Fibroblast of skin of right quadriceps (primary cell): ENCODE measurements at regions not wholly inside any gene's neighbourhood (a gene's known extent, or its start where the extent isn't known, plus 50 kb on each side); places are given as distances from the start of the nearest gene placed in this dataset.

Experiments used
- DNase-seq: peaks from one replicate; pipeline ENCODE4 v3.0.0-alpha.2; 2013

DNA sequence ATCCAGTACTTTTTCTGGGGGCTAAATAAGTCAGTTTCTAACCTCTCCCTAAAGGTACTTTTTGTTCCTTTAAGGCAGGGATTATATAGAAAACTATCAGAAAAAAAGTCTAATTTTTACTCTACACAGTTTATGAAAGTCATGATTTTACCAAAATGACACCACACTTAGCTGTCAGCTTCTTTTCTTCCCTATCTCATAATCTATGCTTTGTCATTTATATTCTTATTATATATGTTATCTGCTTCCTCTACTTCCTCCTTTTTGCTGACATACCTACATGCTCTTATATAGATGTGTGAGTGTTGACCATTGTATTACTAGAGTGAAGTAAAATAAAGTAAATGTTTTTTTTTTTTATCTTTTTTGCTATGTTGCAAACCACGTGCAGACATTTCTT lies 203.9 kb upstream of the CHRM2 start:
- DNase-seq = no peak

DNA sequence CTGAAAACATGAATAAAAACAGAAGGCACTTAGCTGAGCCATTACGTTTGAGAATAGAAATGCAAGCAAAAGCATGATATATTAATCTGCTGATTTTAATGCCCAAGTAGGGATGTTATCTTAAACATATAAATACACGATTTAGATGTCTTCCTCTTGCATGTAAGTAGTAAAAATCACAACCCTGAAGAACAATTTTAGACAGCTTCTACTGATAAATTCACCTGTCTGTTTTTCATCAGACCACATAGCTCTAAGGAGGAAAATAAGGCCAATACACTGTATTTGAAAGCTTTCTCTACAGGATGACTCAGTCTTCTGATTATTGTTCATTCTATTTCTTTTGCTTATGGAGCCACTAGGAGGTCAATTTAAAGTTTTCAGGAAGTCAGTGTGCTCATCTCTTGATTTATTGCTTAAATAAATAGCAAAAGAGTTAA lies 210.9 kb upstream of the CHRM2 start:
- no peak for DNase-seq

DNA sequence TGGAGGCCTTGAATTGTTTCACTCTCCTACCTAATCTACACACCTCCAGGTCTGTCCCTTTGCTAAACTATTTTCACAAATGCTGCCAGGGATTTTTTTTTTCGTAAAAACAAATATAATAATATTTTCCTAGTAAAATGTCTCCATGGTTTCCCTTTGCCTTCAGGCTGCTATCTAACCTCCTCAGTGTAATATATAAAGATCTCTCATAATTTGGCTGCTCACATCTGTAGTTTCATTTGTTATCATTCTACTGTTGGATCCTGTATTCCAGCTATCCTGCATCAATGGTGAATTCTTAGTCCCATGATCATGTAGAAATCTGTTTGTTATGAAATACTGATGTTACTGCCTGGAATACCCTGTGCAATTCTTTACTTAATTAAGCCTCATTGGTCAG lies 211.9 kb upstream of the CHRM2 start:
- DNase-seq = no peak

DNA sequence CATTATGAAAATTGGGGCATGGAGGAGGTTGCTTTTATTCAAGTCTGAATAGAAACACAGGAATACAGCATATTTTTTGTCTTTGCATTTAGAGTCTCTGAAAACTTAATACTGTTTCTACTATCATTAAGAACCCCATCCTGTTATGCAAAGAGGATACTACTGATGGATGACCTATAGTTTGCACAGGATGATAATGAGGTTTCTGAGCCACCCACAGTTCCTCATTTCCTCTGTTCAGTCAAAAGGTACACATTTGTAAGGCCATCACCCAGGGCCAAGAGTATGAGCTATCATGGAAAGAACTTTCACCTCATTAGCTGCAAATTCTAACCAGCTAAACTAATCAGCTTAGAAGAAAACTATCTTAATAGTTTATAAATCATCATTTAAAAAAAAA lies 213.0 kb upstream of the CHRM2 start:
- no peak for DNase-seq

DNA sequence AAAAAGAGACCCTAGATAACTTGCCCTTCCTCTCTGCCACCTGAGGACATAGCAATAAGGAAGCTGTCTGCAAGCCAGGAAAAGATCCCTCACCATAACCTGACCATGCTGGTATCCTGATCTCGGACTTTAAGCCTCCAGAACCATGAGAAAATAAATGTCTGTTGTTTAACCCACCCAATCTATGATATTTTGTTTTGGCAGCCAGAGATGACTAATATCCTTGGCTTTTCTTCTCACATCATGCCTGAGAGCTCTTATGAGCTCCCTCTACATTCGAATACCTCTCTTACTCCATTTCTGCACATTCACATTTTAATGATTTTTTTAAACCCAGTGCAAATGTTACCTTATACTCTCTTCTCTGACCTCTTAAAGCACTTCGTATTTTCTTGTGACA lies 214.0 kb upstream of the CHRM2 start:
- no peak for DNase-seq

DNA sequence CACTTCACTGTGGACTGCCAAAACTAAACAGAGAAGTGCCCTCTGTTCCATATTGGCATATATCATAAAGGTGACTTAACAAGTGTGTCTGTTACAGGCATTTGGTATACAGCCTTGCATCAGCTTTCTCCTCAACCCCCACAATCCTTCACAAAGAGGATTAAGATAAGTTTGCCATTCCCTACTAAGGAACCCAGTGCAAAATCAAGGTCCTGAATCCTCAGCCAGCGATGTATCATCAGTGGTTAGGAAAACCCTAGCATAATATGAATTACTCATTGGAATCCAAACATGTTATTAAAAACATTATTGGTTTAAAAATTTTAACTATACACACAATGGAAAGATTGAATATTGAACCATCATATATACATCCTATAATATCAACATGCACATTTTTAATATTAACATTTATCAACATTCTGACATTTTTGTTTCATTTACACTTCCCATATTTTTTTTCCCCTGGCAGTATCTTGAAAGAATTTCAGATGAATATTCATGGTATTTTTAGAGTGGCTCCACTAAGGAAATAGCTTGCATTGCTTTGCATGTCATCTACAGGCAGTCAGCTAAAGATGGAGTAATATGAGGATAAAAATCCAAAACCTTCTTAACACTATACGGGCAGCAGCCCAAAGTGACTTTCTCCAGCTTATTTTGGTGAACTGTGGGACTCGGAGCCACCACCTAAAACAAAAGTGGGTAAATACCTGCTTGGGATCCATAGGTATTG lies 215.6 kb upstream of the CHRM2 start:
- DNase-seq = no peak

DNA sequence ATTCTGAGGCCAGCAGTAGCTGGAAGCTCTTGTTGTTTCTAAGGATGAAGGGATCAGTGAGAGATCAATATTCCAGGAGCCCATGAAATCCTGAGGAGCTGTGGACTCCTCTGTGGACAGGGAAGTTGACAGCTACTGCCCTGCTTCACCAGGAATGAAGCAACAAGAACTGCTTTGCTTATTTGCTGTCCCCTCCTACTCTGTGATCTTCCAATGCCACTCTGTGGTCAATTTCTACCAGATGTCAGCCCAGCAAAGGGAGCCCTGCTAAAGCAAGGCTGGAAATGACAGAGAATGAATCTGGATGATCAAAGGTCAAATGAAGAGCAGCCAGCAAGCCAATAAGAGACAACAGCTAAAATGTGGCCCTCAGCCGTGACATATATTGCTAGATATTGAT lies 227.5 kb upstream of the CHRM2 start:
- DNase-seq = no peak

DNA sequence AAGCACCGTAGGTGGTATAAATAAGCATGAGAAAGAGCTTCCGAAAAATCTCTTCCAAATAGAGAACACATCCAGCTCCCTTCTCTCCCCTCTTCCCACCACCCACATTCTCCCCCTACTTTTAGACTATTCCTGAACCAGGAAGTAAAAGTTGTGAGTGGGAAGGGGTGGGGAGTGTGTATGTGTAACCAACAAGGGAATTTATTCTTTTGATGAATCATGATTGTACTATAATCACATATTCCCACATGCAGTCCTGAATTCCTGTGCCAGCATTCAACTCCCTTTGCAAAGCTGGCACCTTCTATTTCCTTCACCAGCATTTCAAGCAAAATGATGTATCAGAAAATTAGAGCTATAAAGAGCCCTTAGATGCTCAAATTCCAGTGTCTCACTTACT lies 230.6 kb upstream of the CHRM2 start:
- no peak for DNase-seq

DNA sequence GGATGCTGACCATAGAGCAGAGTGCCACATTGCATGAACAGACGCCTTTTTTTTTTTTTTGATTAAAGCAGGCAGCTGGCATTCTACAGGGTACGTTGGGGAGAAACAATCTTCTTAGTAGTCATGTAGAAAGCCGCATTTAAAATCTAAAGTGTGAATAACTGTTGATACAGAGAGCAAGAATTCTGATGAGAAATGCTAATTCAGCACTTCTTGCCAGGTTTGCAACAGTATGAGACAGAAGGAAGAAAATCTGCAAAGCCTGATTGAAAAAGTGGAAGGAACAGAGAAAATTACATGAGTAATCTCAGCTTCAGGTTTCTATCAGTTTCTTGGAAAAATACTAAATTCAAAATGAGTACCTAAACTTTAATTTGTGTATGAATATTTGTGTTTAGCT lies 232.7 kb upstream of the CHRM2 start:
- no peak for DNase-seq

DNA sequence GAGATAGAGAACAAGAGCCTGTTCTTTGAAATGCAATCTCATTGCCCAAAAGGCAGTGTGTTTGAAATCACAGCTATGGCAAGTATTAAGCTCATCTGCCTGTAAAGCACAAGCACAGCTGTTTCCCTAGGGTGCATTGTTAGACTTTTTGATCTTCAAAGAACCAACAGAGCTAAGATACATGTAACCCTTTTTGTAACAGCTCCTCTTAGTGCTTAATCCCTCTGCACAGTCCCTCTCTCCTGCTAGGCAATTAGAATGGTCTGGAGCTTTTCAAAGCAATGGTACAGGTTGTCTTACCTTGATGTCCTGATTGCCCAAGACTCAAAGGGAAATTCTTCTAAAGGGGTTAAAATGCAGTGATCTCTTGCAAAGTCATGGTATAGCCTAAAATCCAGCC lies 249.6 kb upstream of the CHRM2 start:
- DNase-seq = no peak

DNA sequence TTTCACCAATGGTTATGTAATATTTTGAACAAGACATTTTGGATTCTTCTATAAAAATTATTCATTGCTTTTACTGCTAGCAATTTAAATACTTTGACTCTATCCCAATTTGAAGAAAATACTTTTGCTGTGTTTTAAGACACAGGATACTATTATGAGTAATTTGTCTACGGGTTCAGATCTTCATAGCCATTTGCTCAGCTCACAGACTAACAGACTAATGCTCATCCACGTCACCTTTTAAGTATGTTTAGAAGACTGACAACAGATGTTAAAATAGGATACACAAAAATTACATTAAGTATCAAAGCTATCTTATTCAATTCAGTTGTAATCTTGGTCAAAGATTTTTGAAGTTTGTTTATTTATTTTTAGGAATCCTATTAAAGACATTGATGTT lies 251.3 kb upstream of the CHRM2 start:
- no peak for DNase-seq

DNA sequence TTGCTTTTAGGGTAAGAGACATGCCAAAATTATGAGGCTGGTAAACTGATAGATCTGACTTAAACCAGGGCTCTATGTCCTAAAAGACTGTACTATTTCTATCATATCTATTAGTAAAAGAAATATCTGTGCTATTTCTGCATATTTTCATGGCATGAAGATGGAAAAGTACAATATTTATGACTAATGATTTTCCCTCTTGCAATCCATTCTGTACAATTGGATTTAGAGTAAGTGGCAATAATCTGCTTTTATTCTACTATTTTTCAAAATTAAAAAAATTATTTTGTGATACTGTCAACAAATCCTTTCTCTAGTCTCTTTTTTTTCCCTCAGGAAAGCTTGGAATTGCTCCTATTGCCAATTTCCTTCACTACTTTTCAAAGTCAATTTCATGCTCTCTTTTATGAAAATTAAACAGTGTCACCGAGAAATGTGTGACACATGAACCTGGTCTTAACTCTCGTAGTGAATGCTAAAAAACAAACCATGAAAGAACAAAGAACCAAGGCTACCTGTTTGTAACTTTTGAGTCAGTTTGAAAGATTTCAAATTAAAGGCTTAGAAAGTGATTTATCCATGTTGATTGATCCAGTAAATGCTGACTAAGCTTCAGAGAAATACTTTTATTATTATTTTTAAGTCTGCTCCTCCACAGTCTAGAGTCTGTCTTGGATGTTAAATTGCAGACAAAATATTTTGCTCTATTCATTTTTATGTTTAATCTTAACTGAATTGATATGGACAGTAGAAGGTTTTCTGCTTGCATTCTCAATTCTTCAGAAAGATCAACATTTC lies 262.7 kb upstream of the CHRM2 start:
- no peak for DNase-seq

DNA sequence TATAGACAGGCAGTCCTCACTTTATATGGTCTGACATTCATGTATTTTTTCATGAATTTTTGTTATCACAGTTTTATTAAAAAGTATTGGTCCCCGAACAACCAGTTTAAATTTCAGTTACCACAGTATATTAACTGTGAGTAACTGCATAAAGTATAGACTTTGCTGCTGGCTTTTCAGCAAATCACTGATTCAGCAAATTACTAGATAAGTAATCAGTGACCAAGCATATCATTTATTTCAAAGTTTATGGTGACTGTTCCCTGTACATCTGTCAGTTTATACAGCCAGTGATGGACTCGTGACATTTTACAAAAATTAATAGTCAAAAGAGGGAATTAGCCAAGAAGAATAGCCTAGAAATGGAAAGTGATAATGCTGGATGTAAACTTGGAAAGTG lies 266.7 kb upstream of the CHRM2 start:
- no peak for DNase-seq

DNA sequence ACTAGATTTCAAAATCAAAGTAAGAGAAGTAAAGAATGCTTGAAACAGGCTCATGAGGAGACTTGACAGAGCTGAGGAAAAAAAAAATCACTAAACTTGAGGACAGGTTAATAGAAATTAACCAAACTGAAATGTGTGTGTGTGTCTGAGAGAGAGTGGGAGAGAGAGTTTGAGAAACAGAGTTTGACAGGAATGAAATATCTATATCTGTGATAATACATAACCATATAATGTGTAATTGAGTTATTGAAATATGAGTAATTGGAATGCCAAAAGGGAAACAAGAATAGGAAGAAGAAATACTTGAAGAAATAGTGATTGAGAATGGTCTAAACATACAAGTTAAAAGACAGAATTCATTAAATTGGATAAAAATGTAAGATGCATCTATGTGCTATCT lies 268.0 kb upstream of the CHRM2 start:
- no peak for DNase-seq

DNA sequence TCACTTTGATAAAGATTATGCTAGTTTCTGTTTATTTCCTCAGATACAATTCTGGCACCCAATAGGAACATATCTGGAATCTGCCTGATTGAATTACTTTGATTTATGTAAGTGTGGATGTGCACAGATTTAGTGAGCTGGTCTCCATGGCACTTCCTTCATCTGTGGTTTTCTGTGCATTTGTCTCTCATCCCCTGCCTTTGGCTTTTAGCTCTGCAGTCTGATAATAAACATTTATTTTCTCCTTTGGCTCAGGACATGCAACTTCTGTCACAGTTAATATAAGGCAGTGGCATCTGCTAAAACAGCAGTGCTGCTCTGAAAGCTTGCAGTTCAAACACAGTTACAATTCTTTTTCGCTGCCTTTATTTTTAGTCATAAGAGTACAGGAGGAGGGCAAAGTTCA lies 273.7 kb upstream of the CHRM2 start:
- no peak for DNase-seq

DNA sequence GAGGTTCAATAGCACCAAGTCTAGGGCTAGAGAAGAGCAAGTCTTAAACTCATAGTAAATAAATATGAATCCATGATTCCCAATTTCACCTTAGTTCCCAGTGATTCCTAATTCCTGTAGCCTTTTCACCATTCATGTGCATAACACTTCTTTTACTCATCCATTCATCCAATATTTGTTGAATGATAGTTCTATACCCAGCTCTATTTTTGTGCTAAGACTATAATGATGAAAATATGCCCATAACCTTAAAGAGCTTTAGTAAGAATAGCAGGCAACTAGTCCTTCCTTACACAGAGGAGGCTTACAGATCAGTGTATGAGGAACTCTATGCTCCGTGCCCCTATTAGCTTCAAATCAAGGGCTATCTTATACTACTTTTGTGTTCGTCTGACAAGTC lies 280.2 kb upstream of the CHRM2 start:
- peak; percentile 0 for DNase-seq

DNA sequence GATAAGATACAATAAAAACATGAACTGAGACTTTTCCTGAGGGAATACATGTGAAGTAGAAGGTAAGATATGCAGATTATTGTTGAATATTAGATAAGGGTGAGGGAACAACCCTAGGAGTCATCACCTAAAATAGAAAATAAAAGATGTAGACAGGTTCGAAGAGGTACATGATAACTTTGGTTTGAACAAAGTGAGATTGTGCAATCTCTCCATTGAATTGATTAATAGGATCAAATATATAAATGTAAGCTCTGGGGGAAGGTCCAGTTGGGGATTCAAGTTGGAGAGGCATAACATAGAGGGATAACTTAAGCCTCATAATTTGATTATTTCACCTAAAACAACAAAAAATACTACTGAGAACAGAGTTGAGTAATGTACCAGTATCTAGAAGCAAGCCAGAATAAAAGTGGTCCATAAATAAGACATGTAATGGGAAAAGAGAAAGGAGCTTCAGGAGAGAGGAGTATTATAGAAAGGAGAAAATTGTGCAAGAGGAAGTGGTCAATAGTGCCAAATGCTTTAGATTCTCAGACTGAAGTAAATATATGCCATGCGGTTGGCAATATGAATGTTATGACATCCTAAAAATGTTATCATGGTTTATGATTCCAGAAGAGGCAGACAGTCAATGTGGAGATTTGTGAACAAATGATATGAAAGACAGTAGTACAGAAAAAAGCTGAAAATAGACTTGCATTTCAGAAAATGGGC lies 282.3 kb upstream of the CHRM2 start:
- no peak for DNase-seq

DNA sequence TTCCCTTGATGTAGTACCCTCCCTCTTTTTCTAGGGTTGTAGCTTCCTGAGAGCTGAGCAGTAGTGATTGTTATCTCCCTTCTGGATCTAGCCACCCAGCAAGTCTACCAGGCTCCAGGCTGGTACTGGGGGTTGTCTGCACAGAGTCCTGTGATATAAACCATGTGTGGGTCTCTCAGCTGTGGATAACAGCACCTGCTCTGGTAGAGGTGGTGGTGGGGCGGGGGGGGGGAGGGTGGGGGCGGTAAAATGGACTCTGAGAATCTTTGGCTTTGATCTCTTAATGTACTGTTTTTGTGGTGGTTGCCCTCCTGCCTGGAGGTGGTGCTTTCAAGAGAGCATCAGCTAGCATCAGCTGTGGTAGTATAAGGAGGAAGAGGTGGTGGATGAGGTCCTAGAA lies 302.0 kb upstream of the CHRM2 start:
- DNase-seq = no peak

DNA sequence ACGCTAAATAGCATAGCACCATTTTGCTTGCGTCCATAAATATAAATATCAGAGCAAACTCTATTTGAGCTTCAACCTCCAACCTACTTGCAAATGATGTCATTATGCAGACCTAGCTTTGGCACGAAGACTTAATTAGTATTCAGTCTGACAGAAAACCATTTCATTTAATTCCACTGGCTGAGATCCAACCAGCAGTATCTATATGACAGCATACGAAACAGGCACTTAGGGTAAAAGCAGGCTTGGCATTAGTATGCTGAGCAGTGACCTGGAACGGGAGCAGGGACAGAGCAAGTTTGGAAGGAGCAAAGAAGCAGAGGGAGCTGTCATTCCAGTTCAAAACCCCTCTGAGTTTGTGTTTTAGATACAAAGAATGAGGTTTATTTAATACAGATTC lies 312.5 kb upstream of the CHRM2 start:
- DNase-seq = no peak

DNA sequence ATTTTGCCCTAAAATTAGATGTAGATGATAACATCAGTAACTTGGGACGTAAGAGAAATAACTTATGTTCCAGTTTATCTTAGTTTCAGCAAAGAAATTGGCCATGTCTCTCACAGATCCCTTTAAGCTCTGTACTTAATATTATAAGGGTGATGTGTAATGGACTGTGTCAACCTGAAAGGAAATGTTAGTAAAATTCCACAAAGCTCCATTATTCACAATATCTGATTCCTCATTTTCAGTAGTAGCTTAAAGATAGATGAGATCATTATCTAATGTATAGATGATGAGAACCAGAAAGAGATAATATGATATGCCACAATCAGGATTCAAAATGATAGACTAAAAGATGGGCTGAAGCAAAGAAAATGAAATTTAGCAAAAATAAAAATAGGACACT lies 316.8 kb upstream of the CHRM2 start:
- DNase-seq = no peak

DNA sequence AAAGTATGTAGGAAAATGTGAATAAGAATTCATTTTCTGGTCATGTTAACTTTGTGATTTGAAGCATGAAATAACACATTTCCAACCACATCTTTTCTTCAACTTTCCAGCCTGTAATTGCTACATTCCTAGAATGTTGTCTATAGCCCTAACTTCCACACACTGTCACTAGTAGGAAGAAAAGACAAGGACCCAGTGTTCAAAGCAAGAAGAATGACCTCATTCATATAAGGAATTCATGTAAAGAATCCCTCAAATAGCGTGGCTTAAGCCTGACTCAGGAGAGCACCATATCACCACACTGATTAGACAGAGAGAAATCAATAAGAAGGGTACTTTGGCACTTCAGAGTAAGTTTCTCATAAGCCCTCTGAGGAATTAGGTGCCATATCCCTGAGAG lies 318.7 kb upstream of the CHRM2 start:
- no peak for DNase-seq

DNA sequence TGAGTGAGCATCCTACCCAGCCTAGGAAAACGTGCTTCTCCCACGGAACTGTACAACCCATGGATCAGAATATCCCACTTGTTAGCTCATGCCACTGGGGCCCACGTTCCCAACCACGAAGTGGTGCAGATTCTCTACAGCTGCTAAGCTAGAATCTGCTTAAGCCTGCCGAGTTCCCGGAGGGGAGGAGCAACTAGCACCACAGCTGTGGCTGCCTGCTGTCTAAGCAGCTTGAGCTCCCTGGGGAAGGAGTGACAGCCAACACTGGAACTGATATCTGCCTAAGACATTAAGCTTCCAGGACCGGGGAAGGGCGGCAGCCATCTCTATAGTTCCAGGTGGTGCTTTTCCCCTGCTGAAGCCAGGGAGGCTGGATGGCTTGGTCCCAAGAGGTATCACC lies 334.7 kb upstream of the CHRM2 start:
- no peak for DNase-seq

DNA sequence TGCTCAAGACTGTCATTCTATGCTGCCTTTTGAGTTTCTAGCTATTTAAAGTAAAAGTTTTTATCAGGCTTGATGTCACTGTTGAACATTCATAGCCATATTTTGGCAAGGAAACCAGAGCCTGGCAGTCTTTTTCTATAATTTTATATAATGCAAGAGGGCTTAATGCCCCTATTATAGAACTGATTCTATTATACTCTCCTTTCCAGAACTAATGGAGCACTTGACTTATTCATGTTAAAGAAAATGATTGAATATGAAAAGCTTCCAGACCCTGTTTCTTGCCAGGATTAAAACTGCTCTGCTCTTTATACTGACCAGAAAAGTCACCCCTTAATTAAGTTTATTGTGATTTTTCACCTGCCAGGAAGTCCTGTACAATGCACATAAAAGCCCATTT lies 337.6 kb upstream of the CHRM2 start:
- DNase-seq = no peak

DNA sequence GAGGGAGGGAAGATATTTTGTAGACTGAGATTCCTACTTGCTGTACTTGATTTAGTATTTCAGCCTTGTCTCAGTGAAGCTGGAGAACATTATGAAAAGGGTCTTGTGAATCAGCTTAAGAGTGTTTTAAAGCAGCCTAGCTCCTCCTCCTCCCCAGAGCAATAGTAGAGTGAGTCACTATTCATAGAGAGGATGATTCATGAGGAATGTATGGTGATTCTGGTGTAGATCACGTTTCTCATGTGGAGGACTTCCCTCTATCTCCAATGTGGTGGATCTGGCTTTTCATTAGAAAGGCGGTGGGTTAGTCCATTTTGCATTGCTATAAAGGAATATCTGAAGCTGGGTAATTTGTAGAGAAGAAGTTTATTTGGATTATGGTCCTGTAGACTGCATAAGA lies 340.1 kb upstream of the CHRM2 start:
- DNase-seq = peak; percentile 86
